Thyroid gland (tissue), 4 donors: ENCODE measurements at regions not wholly inside any gene's neighbourhood (a gene's known extent, or its start where the extent isn't known, plus 50 kb on each side); places are given as distances from the start of the nearest gene placed in this dataset.

Source experiments
- POLR2A ChIP-seq, 2 donors: fragments of 450-650 bp; IDR thresholded peaks; one replicate each; pipeline ENCODE4 v1.6.1; 2017; ENCODE audit warnings: antibody characterized with exemption in 2 of 2, mild to moderate bottlenecking in 2 of 2, moderate library complexity in 1 of 2
- TF ChIP-seq, protein P1 (sequence below), 6 experiments: fragments of 200-600 bp in 3 of 6; fragments of 450-650 bp in 3 of 6; sonication (generic) in 3 of 6; IDR thresholded peaks; one replicate each; pipeline ENCODE4 v1.5.1; 2016 to 2019; ENCODE audit warnings: antibody characterized with exemption in 6 of 6, mild to moderate bottlenecking in 2 of 6, inconsistent platforms in 1 of 6, moderate library complexity in 1 of 6

DNA sequence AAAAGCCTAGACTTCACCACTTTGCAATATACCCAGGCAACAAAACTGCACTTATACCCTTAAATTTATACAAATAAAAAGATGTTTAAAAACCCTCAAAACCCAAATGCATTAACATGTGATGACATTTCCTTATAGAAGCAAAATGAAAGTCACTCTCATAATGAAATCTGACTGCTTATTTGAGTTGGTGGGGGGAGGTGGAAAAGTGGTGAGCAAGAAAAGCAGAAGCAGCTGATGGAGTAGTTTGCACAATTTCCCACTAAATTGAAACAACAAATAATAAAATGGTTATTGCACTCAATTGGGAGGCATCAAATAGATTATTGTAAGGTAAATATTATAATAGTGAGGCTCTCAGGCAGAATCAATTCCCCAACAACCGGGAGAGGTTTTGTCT lies 54.0 kb upstream of the GADL1 start:
- TF ChIP-seq POLR2A (IDR thresholded peaks at IDR 0.05): no peak
- TF ChIP-seq, protein P1, sequence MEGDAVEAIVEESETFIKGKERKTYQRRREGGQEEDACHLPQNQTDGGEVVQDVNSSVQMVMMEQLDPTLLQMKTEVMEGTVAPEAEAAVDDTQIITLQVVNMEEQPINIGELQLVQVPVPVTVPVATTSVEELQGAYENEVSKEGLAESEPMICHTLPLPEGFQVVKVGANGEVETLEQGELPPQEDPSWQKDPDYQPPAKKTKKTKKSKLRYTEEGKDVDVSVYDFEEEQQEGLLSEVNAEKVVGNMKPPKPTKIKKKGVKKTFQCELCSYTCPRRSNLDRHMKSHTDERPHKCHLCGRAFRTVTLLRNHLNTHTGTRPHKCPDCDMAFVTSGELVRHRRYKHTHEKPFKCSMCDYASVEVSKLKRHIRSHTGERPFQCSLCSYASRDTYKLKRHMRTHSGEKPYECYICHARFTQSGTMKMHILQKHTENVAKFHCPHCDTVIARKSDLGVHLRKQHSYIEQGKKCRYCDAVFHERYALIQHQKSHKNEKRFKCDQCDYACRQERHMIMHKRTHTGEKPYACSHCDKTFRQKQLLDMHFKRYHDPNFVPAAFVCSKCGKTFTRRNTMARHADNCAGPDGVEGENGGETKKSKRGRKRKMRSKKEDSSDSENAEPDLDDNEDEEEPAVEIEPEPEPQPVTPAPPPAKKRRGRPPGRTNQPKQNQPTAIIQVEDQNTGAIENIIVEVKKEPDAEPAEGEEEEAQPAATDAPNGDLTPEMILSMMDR (IDR thresholded peaks at IDR 0.05): no peak
